ENCODE measurements at regions not wholly inside any gene's neighbourhood (a gene's known extent, or its start where the extent isn't known, plus 50 kb on each side); places are given as distances from the start of the nearest gene placed in this dataset.
"Not testable (repeated sequence)": the region's sequence is repeated elsewhere in the genome, so short reads cannot be mapped to it uniquely, and the experiment has no call there.

- WGBS, result 85% methylated on average over 4 of the region's 4 CpGs
- not testable (repeated sequence) for H3K27ac ChIP-seq (ENCODE audit: low read depth); H3K4me1 ChIP-seq (ENCODE audit: insufficient read depth); DNase-seq (ENCODE audit: extremely low spot score); H3K36me3 ChIP-seq (ENCODE audit: insufficient read depth); H3K4me3 ChIP-seq (ENCODE audit: low read depth, low read length)
Measured at GRCh38 chr1:117716030-117716429, 110.2 kb downstream of the TENT5C start.

- not testable (repeated sequence) for DNase-seq (ENCODE audit: extremely low spot score); H3K4me3 ChIP-seq (ENCODE audit: low read depth, low read length); H3K36me3 ChIP-seq (ENCODE audit: insufficient read depth); H3K27ac ChIP-seq (ENCODE audit: low read depth); H3K4me1 ChIP-seq (ENCODE audit: insufficient read depth)
Measured at GRCh38 chr1:117717980-117718379, 112.1 kb downstream of the TENT5C start.

GRCh38 chr1:117718596-117718995 is 112.7 kb downstream of the TENT5C start:
- WGBS, result 51% methylated on average over 2 of the region's 2 CpGs
- DNase-seq (ENCODE audit: extremely low spot score); H3K27ac ChIP-seq (ENCODE audit: low read depth); H3K4me3 ChIP-seq (ENCODE audit: low read depth, low read length); H3K4me1 ChIP-seq (ENCODE audit: insufficient read depth); H3K36me3 ChIP-seq (ENCODE audit: insufficient read depth): not testable (repeated sequence)

- Histone ChIP-seq H3K27ac (ENCODE audit: low read depth) (no peak overlapping the region), H3K36me3 (ENCODE audit: insufficient read depth) (no peaks in the 10 kb centered on the region), H3K4me3 (ENCODE audit: low read depth, low read length) (no peak overlapping the region), H3K4me1 (ENCODE audit: insufficient read depth) (no peaks in the 10 kb centered on the region)
- DNase-seq (ENCODE audit: extremely low spot score), result no peak
- WGBS, result 95% methylated on average over 1 of the region's 1 CpG
Measured at GRCh38 chr1:117719004-117719403, 113.2 kb downstream of the TENT5C start.

GRCh38 chr1:117732065-117732797 is 126.4 kb downstream of the TENT5C start:
- no peak overlapping the region for H3K4me3 ChIP-seq (ENCODE audit: low read depth, low read length)
- no peak for DNase-seq (ENCODE audit: extremely low spot score)
- WGBS, result 92% methylated on average over 4 of the region's 4 CpGs

GRCh38 chr1:117732956-117733355 is 127.1 kb downstream of the TENT5C start:
- DNase-seq (ENCODE audit: extremely low spot score), result no peak
- 93% methylated on average over 7 of the region's 7 CpGs for WGBS
- Histone ChIP-seq H3K4me3 (ENCODE audit: low read depth, low read length) (no peak overlapping the region), H3K27ac (ENCODE audit: low read depth) (no peak overlapping the region), H3K4me1 (ENCODE audit: insufficient read depth) (no peaks in the 10 kb centered on the region), H3K36me3 (ENCODE audit: insufficient read depth) (no peaks in the 10 kb centered on the region)

More at GRCh38 chr1:117732065-117732797, 126.4 kb downstream of the TENT5C start:
- no peaks in the 10 kb centered on the region for H3K36me3 ChIP-seq (ENCODE audit: insufficient read depth)
- no peak overlapping the region for H3K27ac ChIP-seq (ENCODE audit: low read depth)
- no peaks in the 10 kb centered on the region for H3K4me1 ChIP-seq (ENCODE audit: insufficient read depth)

GRCh38 chr1:117734403-117734802 is 128.6 kb downstream of the TENT5C start:
- no peaks in the 10 kb centered on the region for H3K4me1 ChIP-seq (ENCODE audit: insufficient read depth)
- WGBS, result 74% methylated on average over 3 of the region's 3 CpGs
- no peak overlapping the region for H3K4me3 ChIP-seq (ENCODE audit: low read depth, low read length)
- H3K36me3 ChIP-seq (ENCODE audit: insufficient read depth), result no peaks in the 10 kb centered on the region
- DNase-seq (ENCODE audit: extremely low spot score), result no peak
- H3K27ac ChIP-seq (ENCODE audit: low read depth), result no peak overlapping the region

- WGBS, result under 1% methylated on average over 2 of the region's 2 CpGs
- no peaks in the 10 kb centered on the region for H3K4me1 ChIP-seq (ENCODE audit: insufficient read depth)
- no peak for DNase-seq (ENCODE audit: extremely low spot score)
- H3K27ac ChIP-seq (ENCODE audit: low read depth), result no peak overlapping the region
- no peaks in the 10 kb centered on the region for H3K36me3 ChIP-seq (ENCODE audit: insufficient read depth)
- no peak overlapping the region for H3K4me3 ChIP-seq (ENCODE audit: low read depth, low read length)
Measured at GRCh38 chr1:117735045-117735992, 129.5 kb downstream of the TENT5C start.

GRCh38 chr1:117739504-117739903 is 133.7 kb downstream of the TENT5C start:
- 83% methylated on average over 1 of the region's 1 CpG for WGBS
- Histone ChIP-seq H3K4me1 (ENCODE audit: insufficient read depth) (no peaks in the 10 kb centered on the region), H3K27ac (ENCODE audit: low read depth) (no peak overlapping the region), H3K4me3 (ENCODE audit: low read depth, low read length) (no peak overlapping the region), H3K36me3 (ENCODE audit: insufficient read depth) (no peaks in the 10 kb centered on the region)
- DNase-seq (ENCODE audit: extremely low spot score), result no peak

GRCh38 chr1:117740496-117740895 is 134.6 kb downstream of the TENT5C start:
- 44% methylated on average over 3 of the region's 3 CpGs for WGBS
- no peaks in the 10 kb centered on the region for H3K36me3 ChIP-seq (ENCODE audit: insufficient read depth)
- H3K4me3 ChIP-seq (ENCODE audit: low read depth, low read length), result no peak overlapping the region
- DNase-seq (ENCODE audit: extremely low spot score), result no peak
- H3K27ac ChIP-seq (ENCODE audit: low read depth), result no peak overlapping the region
- no peaks in the 10 kb centered on the region for H3K4me1 ChIP-seq (ENCODE audit: insufficient read depth)

GRCh38 chr1:117746565-117746964 is 140.7 kb downstream of the TENT5C start:
- not testable (repeated sequence) for H3K36me3 ChIP-seq (ENCODE audit: insufficient read depth); H3K4me1 ChIP-seq (ENCODE audit: insufficient read depth); DNase-seq (ENCODE audit: extremely low spot score); H3K27ac ChIP-seq (ENCODE audit: low read depth); H3K4me3 ChIP-seq (ENCODE audit: low read depth, low read length)

- no peak overlapping the region for H3K4me3 ChIP-seq (ENCODE audit: low read depth, low read length)
- H3K27ac ChIP-seq (ENCODE audit: low read depth), result no peak overlapping the region
- no peaks in the 10 kb centered on the region for H3K4me1 ChIP-seq (ENCODE audit: insufficient read depth)
- WGBS, result 78% methylated on average over 2 of the region's 2 CpGs
- no peak for DNase-seq (ENCODE audit: extremely low spot score)
- no peaks in the 10 kb centered on the region for H3K36me3 ChIP-seq (ENCODE audit: insufficient read depth)
Measured at GRCh38 chr1:117747605-117748004, 141.8 kb downstream of the TENT5C start.

- DNase-seq (ENCODE audit: extremely low spot score), result no peak
- Histone ChIP-seq H3K4me1 (ENCODE audit: insufficient read depth) (no peaks in the 10 kb centered on the region), H3K4me3 (ENCODE audit: low read depth, low read length) (no peak overlapping the region), H3K27ac (ENCODE audit: low read depth) (no peak overlapping the region), H3K36me3 (ENCODE audit: insufficient read depth) (no peaks in the 10 kb centered on the region)
- WGBS, result 89% methylated on average over 2 of the region's 2 CpGs
Measured at GRCh38 chr1:117751321-117751720, 145.5 kb downstream of the TENT5C start.

- H3K27ac ChIP-seq (ENCODE audit: low read depth), result no peak overlapping the region
- H3K36me3 ChIP-seq (ENCODE audit: insufficient read depth), result no peaks in the 10 kb centered on the region
- no peak overlapping the region for H3K4me3 ChIP-seq (ENCODE audit: low read depth, low read length)
- no peaks in the 10 kb centered on the region for H3K4me1 ChIP-seq (ENCODE audit: insufficient read depth)
- no peak for DNase-seq (ENCODE audit: extremely low spot score)
Measured at GRCh38 chr1:117752661-117753060, 146.8 kb downstream of the TENT5C start.
